Prostate gland (tissue), 2 donors: ENCODE measurements at regions not wholly inside any gene's neighbourhood (a gene's known extent, or its start where the extent isn't known, plus 50 kb on each side); places are given as distances from the start of the nearest gene placed in this dataset.
"Not testable (repeated sequence)": the region's sequence is repeated elsewhere in the genome, so short reads cannot be mapped to it uniquely, and the experiment has no call there.

Experiments
- DNase-seq: peaks from one replicate; pipeline ENCODE4 v3.0.0-alpha.2; 2019; ENCODE audit warnings: low spot score
- H3K27ac ChIP-seq, 2 donors: fragments of 200-600 bp; sonication (generic); 2 replicates each; pipeline ENCODE4 v1.5.1; 2017 to 2019
- H3K27me3 ChIP-seq: fragments of 200-600 bp; sonication (generic); replicated peaks from 2 replicates; pipeline ENCODE4 v1.5.1; 2019; ENCODE audit not compliant: insufficient read depth
- H3K36me3 ChIP-seq, 2 donors: fragments of 200-600 bp; sonication (generic); 1 replicate in 1 of 2; 2 replicates in 1 of 2; pipeline versions ENCODE4 v1.5.1 to v1.8.1; 2017 to 2019
- H3K4me1 ChIP-seq: fragments of 200-600 bp; sonication (generic); replicated peaks from 2 replicates; pipeline ENCODE4 v1.5.1; 2019
- H3K4me3 ChIP-seq, 2 donors: fragments of 200-600 bp; sonication (generic); 2 replicates each; pipeline ENCODE4 v1.5.1; 2017 to 2019
- H3K9me3 ChIP-seq: fragments of 200-600 bp; sonication (generic); 2 replicates; pipeline ENCODE4 v1.5.1; 2017
- POLR2A ChIP-seq: fragments of 450-650 bp; IDR thresholded peaks from one replicate; pipeline ENCODE4 v1.6.1; 2016; ENCODE audit warnings: antibody characterized with exemption, mild to moderate bottlenecking
- POLR2AphosphoS5 ChIP-seq: sonication (generic); formaldehyde crosslinking; IDR thresholded peaks from one replicate; pipeline ENCODE4 v1.6.1; 2017; ENCODE audit warnings: antibody characterized with exemption
- WGBS: methylation state at CpG from one replicate; pipeline ENCODE4 v1.1.5; 2018; 5-methylcytosine and 5-hydroxymethylcytosine counted together
- intact Hi-C: fragments of 100-400 bp; cut with DNase I; formaldehyde crosslinking; loops from one replicate; pipeline ENCODE4 v1.14.2; 2022
- TF ChIP-seq, protein P1 (sequence below), 4 experiments: fragments of 200-600 bp in 2 of 4; fragments of 450-650 bp in 2 of 4; sonication (generic) in 2 of 4; IDR thresholded peaks; 1 replicate in 3 of 4; 2 replicates in 1 of 4; pipeline ENCODE4 v1.5.1; 2016 to 2019; ENCODE audit warnings: antibody characterized with exemption in 4 of 4, mild to moderate bottlenecking in 2 of 4, moderate library complexity in 2 of 4

DNA sequence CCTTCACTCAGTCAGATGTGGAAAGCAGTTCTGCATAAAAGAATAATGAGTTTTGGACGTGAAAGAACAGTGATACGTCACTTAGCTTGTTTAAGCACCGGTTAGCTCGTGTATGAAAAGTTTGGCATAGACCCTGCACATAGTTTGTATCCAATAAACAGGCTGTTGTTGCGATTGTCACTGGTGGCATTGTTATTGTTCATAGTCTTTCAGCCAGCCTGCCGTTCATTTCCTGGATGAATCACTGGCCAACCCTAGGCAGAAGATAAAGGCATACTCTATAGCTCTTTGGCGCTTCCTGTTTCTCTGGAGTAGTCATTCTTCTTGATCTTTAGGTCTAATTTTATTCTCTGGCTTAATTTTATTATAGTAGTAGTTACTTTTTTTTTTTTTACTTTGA lies 57.8 kb upstream of the ANKRD30A start:
- H3K27ac ChIP-seq = no peak overlapping the region
- DNase-seq = no peak
- 88% methylated on average over 7 of the region's 7 CpGs for WGBS
- H3K27me3 ChIP-seq = no peaks in the 10 kb centered on the region
- no peaks in the 10 kb centered on the region for H3K9me3 ChIP-seq
- no peak overlapping the region for H3K4me3 ChIP-seq
- TF ChIP-seq POLR2AphosphoS5 (no peak), POLR2A (no peak)
- TF ChIP-seq, protein P1, sequence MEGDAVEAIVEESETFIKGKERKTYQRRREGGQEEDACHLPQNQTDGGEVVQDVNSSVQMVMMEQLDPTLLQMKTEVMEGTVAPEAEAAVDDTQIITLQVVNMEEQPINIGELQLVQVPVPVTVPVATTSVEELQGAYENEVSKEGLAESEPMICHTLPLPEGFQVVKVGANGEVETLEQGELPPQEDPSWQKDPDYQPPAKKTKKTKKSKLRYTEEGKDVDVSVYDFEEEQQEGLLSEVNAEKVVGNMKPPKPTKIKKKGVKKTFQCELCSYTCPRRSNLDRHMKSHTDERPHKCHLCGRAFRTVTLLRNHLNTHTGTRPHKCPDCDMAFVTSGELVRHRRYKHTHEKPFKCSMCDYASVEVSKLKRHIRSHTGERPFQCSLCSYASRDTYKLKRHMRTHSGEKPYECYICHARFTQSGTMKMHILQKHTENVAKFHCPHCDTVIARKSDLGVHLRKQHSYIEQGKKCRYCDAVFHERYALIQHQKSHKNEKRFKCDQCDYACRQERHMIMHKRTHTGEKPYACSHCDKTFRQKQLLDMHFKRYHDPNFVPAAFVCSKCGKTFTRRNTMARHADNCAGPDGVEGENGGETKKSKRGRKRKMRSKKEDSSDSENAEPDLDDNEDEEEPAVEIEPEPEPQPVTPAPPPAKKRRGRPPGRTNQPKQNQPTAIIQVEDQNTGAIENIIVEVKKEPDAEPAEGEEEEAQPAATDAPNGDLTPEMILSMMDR (IDR thresholded peaks at IDR 0.05) = no peak
- intact Hi-C loops = no loop called here
- H3K36me3 ChIP-seq = no peaks in the 10 kb centered on the region
- no peaks in the 10 kb centered on the region for H3K4me1 ChIP-seq

DNA sequence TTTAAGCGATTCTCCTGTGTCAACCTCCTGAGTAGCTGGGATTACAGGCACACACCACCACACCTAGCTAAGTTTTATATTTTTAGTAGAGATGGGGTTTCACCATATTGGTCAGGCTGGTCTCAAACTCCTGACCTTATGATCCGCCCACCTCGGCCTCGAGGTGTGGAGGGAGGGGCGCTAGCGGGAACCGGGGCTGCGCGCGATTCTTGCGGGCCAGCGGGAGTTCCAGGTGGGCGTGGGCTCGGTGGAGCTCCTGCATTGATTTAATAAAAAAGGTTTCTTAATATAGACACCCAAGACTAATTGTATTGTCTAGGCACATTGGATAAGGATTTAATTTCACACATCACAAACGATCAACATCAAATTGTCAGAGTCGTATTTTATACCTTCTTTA lies 63.1 kb upstream of the ANKRD30A start:
- H3K4me3 ChIP-seq, H3K27me3 ChIP-seq, H3K4me1 ChIP-seq, DNase-seq, H3K36me3 ChIP-seq, H3K27ac ChIP-seq, intact Hi-C loops, H3K9me3 ChIP-seq: not testable (repeated sequence)
- WGBS = 94% methylated on average over 16 of the region's 16 CpGs

DNA sequence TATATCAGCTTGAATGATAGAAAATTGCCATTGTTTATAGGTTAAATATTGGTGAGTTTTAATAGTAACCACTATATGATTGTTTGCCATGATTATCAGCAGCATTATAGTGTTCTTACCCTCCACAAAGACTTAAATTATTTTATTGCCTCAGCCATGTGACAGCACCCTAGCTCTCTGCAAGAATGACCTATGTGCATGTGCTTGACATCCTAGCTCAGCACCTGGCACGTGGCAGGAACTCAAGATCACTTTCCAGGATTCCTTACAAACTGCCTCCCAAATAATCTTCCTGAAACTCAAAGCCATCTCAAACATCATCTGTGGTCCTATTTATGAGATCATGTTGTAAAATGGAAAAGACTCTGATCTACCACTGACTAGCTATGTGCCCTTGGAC lies 68.1 kb upstream of the ANKRD30A start:
- WGBS = 34% methylated on average over 1 of the region's 1 CpG
- no peak for DNase-seq
- Histone ChIP-seq H3K36me3 (no peaks in the 10 kb centered on the region), H3K27me3 (no peaks in the 10 kb centered on the region), H3K4me1 (no peaks in the 10 kb centered on the region), H3K27ac (no peak overlapping the region), H3K4me3 (no peak overlapping the region), H3K9me3 (no peaks in the 10 kb centered on the region)
- intact Hi-C loops = no loop called here
- TF ChIP-seq POLR2A (no peak), POLR2AphosphoS5 (no peak)
- TF ChIP-seq, protein P1 (IDR thresholded peaks at IDR 0.05) = no peak

DNA sequence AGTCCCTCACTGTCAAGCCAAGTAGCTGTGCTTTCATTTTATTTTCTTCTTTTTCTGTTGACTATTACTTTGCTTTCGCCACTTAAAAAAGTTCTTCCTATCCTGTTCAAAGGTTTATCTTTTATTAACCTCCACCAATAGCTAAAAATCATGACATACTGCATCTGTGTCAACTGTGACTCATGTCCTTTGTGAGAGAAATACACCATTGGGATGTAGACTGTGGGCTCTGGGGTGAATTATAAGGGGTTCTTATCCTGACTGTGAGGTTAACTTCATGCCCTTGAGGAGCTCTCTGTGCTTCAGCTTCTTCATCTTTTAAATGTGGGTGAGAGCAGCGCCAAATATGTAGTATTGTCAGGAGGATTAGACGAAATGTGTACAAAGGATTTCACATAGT lies 71.9 kb upstream of the ANKRD30A start:
- Histone ChIP-seq H3K9me3 (no peaks in the 10 kb centered on the region), H3K4me1 (no peaks in the 10 kb centered on the region), H3K36me3 (no peaks in the 10 kb centered on the region), H3K4me3 (no peak overlapping the region), H3K27me3 (no peaks in the 10 kb centered on the region), H3K27ac (no peak overlapping the region)
- intact Hi-C loops = no loop called here
- 78% methylated on average over 3 of the region's 3 CpGs for WGBS
- TF ChIP-seq POLR2A (no peak), POLR2AphosphoS5 (no peak)
- TF ChIP-seq, protein P1 (IDR thresholded peaks at IDR 0.05) = no peak
- no peak for DNase-seq

DNA sequence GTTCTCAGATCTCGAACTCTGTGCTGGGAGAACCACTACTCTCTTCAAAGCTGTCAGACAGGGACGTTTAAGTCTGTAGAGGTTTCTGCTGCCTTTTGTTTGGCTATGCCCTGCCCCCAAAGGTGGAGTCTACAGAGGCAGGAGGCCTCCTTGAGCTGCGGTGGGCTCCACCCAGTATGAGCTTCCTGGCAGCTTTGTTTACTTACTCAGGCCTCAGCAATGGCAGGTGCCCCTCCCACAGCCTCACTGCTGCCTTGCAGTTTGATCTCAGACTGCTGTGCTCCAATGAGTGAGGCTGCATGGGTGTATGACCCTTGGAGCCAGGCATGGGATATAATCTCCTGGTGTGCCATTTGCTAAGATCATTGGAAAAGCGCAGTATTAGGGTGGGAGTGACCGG lies 75.4 kb upstream of the ANKRD30A start:
- H3K27ac ChIP-seq, DNase-seq, H3K4me3 ChIP-seq, H3K9me3 ChIP-seq, H3K4me1 ChIP-seq, H3K36me3 ChIP-seq, H3K27me3 ChIP-seq, intact Hi-C loops: not testable (repeated sequence)
- 82% methylated on average over 5 of the region's 5 CpGs for WGBS

DNA sequence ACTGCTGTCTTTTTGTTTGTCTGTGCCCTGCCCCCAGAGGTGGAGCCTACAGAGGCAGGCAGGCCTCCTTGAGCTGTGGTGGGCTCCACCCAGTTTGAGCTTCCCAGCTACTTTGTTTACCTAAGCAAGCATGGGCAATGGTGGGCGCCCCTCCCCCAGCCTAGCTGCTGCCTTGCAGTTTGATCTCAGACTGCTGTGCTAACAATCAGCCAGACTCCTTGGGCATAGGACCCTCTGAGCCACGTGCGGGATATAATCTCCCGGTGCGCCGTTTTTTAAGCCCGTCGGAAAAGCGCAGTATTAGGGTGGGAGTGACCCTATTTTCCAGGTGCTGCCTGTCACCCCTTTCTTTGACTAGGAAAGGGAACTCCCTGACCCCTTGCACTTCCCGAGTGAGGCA lies 81.1 kb upstream of the ANKRD30A start:
- intact Hi-C loops, H3K36me3 ChIP-seq, H3K4me1 ChIP-seq, DNase-seq, H3K27me3 ChIP-seq, H3K27ac ChIP-seq, H3K9me3 ChIP-seq, H3K4me3 ChIP-seq: not testable (repeated sequence)
- 93% methylated on average over 10 of the region's 10 CpGs for WGBS

DNA sequence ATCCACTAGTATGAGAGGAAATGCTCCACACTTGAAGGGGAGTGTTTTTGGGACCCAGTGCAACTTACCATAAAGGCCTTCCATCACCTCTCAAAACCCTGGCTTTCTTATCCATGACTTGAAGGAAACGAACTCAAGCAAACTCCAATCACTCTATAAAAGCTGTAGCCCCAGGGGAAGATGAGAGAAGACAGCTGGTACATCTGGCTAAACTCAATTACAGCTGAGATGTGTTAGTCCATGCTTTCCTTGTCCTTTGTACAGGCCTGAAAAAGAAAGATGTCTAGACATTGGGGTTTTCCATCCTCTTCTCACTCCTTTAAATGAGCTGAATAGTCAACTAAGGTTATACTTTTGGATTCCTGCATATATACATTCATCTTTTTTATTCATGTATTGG lies 89.5 kb upstream of the ANKRD30A start:
- no peak for DNase-seq
- WGBS = 13% methylated on average over 1 of the region's 1 CpG
- TF ChIP-seq, protein P1 (IDR thresholded peaks at IDR 0.05) = no peak
- TF ChIP-seq POLR2A (no peak), POLR2AphosphoS5 (no peak)
- Histone ChIP-seq H3K36me3 (no peaks in the 10 kb centered on the region), H3K27ac (no peak overlapping the region), H3K27me3 (no peaks in the 10 kb centered on the region), H3K4me3 (no peak overlapping the region), H3K4me1 (no peaks in the 10 kb centered on the region), H3K9me3 (no peaks in the 10 kb centered on the region)
- intact Hi-C loops = no loop called here
